CD1c-positive myeloid dendritic cell (primary cell): ENCODE measurements at regions not wholly inside any gene's neighbourhood (a gene's known extent, or its start where the extent isn't known, plus 50 kb on each side); places are given as distances from the start of the nearest gene placed in this dataset.
"Not testable (repeated sequence)": the region's sequence is repeated elsewhere in the genome, so short reads cannot be mapped to it uniquely, and the experiment has no call there.

Experiments used
- DNase-seq: peaks from one replicate; pipeline ENCODE4 v3.0.0-alpha.2; 2016; ENCODE audit errors: extremely low spot score

DNA sequence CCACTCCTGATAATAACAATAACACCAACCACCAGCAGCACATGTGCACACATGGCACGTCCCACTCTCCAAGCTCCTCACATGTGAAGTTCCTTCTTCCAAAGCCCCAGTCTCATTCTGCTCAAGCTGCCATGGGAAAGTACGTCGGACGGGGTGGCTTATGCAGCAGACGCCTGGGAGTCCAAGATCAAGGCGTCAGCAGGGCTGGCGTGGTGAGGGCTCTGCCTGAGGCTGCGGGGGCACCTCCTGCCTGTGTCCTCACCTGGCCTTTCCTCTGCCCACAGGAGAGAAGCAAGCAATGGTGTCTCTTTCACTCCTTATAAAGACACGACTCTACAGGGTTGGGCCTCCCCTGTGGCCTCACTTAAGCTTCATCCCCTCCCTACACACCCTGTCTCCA is 68.8 kb upstream of the INSIG1 start:
- no peak for DNase-seq

DNA sequence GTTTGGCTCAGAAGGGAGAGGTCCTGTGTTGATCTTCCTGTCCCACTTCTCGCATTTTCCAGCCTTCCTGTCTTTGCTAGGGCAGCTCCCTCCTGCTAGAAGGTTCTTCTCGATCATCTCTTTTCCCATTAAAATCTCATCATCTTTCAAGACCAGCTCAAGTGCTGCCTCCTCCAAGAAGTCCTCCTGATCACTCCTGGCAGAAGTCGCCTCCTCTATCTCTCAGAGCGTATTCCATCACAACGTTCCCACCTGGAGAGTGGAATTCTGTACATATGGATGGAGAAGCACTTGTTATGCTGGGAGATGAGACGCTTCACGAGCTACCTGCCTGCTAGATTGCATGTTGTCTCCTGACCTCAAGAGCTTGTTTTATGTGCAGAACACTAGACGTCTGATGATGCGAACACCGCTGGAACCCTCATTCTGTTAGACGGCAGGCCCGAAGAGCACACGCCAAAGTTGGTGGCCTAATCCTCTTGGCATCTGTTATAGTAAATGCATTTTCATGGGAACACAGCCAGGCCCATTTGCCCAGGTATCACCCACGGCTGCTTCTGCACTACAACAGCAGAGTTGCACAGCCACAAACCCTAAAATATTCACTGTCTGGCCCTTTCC is 68.0 kb upstream of the INSIG1 start:
- no peak for DNase-seq

DNA sequence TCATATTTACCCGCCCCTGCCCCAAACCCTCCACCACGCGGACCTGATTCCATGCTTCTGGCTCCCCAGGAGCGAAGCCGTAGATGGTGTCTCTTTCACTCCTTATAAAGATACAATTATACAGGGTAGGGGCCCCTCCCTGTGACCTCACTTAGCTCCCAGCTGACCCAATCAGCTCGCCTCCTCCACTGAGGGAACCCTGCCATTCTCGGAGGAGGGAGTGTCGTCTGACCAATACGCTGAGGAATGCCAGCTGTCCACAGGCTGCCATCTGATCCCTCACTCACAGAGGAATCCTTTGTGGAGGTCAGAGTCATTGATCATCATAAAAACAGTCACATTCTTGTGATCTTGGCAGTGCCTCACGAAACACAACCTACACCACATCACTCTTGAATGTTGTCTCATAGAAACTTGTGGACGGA is 67.5 kb upstream of the INSIG1 start:
- no peak for DNase-seq

DNA sequence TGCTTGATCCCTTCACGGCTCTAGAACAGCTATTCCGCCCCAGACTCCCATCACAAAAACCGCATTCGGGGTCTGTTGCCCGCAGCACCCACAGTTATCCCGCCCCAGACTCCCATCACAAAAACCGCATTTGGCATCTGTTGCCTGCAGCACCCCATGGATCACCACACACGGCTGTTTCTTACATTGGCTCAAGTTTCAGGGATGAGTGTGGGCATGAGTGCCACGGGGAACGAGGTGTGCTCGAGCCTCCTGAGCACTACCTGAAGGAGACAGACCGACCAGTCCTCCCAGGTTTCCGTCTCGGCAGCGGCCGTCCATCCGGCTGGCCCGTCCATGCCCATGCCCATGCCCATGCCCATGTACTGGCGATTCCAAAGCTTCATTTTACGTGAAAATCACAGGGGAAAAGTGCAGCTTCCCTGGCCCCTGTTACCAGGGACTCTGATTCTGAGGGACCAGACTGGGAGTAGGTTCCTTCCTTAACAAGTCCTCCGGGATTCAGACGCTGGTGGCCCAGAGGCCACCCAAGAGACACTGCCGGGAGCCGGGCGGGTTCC is 66.4 kb upstream of the INSIG1 start:
- DNase-seq = no peak

DNA sequence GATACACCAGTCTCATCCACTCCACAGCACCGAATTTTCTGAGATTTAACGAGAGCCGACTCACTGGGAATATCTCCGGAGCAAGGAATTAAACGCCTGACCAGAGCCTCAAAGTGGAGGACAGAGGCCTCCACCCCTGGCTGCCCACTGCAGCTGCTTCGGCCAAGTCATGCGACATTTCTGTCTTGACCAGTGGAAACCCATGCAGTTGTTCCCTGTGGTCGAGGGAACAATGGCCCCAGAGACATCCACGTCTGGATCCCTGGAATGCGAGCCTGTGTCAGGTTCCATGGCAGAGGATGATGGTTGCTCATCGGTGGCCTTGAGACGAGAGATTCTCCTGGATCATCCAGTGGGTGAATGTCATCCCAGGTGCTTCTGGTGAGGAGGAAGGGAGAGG is 65.7 kb upstream of the INSIG1 start:
- DNase-seq = no peak

DNA sequence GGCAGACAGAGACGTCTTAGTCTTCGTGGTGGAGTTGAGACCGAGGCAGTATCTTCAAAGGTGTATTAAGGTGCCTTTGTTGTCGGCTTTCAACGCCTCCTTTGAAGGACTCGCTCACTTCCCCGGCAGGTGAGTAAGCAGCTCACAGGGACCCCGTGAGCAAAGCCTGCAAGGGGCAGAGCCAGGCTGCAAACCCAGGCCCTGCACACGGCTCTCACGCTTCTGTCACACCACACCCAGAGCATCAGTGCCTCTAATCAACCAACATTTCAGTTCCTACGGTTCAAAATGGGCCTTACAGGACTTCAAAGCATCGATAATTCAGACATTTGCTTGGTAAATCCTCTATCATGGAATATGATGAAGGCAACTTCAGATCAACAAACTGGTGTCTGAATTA is 64.8 kb upstream of the INSIG1 start:
- DNase-seq = no peak

DNA sequence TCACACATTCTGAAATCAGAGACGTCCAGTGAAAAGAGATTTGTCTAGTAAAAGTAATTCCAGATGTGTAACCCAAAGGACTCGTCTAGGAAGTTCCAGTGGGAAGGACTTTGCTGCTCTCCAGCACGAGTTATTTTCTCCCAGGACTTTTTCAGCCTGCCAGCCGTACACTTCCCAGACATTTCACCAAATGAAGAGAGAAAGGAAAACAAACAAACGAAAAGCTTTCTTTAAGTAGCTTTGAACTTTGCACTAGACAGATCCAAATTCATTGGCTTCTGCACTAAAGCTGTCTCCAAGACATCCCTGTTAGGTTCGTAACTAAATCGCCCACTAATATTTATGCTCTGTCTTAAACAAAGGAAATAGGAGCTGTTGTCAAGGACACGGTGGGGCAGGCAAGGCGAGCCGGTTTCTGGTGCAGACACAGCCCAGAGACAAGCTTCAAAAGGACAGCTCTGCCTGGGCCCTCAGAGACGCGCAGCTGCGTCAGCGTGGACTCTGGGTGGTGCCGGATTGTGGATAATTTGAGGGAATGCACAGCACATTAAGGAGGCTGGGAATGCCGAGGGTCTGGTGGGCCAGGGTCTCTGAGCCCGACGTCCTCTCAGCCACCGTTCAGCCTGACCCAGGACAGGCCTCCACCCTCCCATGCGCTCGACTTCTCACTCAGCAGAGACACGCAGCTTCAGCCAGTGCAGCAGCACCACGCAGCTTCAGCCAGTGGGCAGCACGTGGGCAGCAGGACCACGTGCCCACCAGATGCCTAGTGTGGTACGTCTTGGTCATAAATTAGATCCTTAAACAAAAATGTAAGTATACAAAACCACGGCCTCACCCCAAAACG is 64.1 kb upstream of the INSIG1 start:
- DNase-seq = no peak

DNA sequence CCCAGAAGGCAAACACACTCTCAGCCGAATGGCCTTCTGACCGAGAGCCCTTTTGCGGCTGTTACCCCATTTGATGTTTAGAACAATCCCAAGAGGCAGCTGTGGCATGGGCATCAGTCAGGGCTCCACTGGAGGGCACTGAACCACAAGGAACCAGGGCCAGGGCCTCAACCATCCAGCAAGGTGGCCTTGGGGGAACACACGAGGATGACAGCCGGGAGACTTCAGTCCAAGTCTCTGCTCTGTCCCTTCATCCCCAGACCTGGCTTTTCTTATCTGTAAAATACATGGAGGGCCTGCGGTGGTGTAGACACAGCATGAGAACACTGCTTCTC is 63.6 kb upstream of the INSIG1 start:
- no peak for DNase-seq

DNA sequence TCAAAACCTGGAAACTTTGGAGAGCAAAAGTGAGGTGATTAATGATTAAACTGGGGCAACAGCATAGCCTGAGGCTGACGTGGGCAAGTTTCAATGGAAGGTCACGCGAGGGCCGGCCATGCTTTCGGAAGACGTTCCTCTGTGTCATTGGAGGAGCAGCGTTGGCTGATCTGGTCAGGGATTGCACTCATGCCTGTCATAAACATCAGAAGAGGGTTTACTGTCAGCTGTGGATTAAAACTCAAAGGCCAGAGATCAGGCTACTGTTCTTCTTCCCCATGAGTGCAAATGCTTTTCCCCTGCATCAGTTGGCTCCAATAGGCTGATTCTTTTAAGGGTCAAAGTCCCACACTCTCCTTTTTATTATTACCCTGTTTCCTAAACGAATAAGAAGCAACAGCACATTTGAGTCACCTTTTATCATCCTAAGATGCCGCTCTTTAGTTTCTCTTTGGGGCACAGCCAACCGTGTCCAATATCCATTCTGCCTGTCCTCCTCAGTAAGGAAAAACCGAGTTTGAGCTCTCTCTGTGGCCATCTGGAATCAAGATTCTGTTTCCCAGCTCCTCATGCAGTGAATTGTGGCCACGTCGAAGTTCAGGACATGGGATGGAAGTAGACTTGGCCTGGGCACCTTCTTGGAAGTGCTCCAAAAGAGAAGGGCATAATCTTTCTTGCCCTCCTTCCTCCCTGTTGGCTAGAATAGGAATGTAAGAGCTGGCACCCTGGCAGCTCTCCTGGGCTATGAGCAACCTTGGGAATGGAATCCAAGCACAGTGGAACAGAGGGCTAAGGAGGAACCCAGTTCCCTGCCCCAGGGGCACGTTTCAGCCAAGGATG is 62.5 kb upstream of the INSIG1 start:
- DNase-seq = no peak

DNA sequence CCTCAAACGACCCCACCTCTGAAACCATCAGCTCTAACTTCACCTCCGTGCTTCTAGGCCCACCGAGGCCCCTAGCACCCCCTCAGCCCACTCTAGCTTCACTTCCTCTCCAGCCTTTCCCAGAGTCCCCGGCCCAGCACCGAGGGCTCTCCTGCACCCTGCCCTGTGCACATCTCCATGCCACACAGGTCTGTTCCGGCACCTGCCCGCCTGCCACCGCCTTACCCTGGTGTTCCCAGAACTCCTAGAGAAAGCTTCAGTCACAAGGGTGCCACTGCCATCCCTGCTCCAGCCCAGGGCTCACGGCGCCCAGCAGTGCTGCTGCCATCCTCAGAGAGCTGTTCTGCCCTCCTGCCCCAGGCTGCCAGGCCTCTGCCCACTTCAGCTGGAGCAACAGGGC is 61.3 kb upstream of the INSIG1 start:
- DNase-seq = no peak

DNA sequence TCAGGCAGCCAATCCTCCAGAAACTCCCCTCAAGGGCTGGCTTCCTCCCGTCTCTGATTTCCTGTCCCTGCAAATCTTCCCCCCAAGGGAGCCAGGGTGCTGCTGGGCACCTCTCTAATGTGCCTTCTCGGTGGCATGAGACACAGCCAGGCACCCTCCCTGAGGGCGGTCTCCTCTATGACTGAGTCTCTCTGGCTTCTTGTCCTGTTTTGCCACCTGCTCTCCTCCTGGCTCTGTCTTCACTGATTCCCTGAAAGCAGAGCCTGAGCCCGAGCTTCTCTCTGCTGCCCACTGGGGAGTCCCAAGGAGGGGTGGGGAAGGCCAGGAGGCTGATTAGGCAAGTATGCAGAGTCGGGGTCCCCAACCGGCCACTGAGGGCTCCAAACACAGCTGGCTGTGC is 60.4 kb upstream of the INSIG1 start:
- DNase-seq = no peak

DNA sequence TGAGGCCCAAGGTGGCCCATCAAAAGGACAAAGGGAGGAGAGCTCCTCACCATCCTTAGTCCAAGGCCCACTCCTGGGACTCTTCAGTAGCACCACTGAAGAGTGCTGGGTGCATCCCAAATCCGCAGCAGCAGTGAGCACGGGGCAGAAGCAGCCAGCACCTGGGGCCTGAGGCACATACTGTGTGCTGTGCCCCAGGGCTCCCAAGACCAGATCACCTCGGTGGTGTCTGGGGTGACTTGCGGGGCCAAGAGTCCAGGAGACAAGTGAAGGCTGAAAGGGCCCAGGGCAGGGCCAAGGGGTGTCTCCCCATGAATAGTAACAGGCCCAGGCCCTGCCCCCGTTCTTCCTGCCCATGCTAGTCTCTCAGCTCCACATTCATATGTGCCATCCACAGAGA is 59.9 kb upstream of the INSIG1 start:
- no peak for DNase-seq

DNA sequence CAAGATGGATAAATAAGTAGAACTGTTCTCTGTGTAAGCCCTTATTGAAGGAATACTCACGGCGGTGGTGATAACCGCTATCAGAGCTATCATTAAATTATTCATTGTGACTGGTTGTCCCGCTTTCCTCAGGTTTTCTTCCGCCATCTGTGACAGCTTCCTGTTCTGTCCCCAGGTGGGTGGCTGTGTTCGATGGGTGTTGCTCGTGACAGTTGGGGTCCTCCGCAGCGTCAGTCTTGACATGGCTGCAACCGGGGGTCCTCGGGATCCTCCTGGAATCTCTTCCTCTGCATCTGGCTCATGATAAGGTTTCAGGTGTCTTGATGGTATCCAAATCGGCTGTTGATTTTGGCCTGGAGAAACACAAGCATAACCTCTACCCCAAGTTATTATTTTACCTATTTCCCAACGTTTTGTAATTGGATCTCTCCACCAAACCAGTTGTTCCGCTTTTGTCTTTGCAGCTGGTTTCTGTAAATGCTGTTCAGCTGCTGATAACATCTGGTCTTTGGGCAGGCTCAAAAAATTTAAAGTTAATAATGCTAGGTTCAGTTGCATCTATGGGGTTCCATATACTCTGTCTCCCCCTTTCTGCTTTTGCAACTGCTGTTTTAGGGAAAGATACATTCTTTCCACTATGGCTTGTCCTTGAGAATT is 58.1 kb upstream of the INSIG1 start:
- DNase-seq = not testable (repeated sequence)

DNA sequence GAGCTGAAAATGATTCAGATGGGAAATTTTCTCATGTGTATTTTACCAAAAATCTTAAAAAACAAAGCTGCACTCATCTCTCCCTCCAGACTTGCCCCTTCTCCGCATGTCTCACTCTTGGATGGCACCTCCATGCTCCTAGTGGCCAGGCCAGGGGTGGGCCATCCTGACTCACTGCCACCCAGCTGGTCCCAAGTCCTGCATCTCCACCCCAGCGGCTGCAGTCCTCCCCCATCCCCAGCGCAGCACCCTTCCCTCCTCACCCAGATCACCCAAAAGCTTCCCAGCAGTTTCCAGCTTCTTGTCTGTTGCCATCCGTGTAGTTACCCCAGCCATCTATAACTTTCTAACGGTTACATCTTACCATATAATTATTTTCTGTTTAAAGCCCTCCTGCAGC is 53.0 kb upstream of the INSIG1 start:
- DNase-seq = no peak

DNA sequence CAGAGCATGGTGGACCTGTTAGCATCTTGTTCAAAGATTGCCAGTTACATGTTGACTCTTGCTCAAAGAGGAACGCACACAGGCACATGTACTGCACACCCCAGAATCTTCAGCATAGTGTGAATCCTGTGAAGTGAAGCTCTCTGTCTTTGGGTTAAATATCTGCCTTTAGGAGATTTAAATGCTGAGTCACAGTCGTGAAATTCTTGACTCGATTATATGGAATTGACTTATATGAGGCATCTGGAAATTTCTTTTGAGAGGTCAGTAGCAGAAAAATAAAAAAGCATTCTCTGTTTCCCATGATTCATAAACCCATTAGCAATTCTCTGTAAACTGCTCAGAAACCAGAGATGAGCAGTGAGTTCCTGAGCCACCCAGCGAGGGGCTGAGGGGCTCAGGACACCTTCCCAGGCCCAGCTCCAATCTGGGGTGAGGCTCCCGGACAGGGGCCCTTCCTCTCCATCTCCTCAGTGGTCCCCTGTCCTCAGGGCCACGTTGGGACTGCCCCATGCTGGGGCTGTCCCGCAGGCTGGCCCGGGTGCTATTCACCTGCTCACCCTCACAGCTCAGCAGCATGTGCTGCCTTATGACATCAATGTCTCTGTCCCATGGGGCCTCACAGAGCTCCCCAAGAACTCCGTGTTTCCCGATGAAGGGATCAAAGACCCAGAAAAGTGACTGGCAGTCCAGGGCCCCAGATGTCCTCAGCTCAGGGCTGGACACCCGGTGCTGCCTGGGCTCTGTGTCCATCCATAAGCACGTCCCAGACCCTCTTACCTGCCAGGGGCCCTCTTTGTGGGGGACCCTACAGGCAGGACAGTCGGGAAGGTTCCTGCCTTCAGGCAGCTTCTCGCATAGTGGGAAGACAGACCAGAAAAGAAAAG is 50.0 kb upstream of the INSIG1 start:
- no peak for DNase-seq
